Lung (tissue), 11 donors: ENCODE measurements at regions not wholly inside any gene's neighbourhood (a gene's known extent, or its start where the extent isn't known, plus 50 kb on each side); places are given as distances from the start of the nearest gene placed in this dataset.
A peak's percentile ranks its signal among the peaks of the same experiment; 100 is the strongest.

Experiments
- ATAC-seq: fragments of 200-7000 bp; cut with Tn5 transposase; one replicate; pipeline ENCODE4 v1.9.1; 2020; ENCODE audit warnings: moderate number of reproducible peaks; ENCODE audit not compliant: insufficient read depth, low FRiP score
- DNase-seq, 3 donors: peaks; one replicate each; pipeline ENCODE4 v3.0.0-alpha.2; 2013 to 2017
- H3K27ac ChIP-seq, 2 donors: one replicate each; pipeline ENCODE4 v1.5.1; 2013; ENCODE audit warnings: mild to moderate bottlenecking in 2 of 2, moderate library complexity in 2 of 2, control low read depth in 1 of 2, inconsistent platforms in 1 of 2, low read depth in 1 of 2, low read length in 1 of 2
- H3K27me3 ChIP-seq, 3 donors: one replicate each; pipeline ENCODE4 v1.5.1; 2013; ENCODE audit warnings: low read length in 2 of 3; ENCODE audit not compliant: control insufficient read depth in 3 of 3, insufficient read depth in 3 of 3
- H3K36me3 ChIP-seq, 4 donors: one replicate each; pipeline ENCODE4 v1.5.1; 2013; ENCODE audit warnings: low read length in 4 of 4, mild to moderate bottlenecking in 1 of 4, moderate library complexity in 1 of 4; ENCODE audit not compliant: control insufficient read depth in 4 of 4, insufficient read depth in 4 of 4
- H3K4me1 ChIP-seq, 5 donors: one replicate each; pipeline ENCODE4 v1.5.1; 2013; ENCODE audit warnings: low read length in 5 of 5, mild to moderate bottlenecking in 2 of 5, moderate library complexity in 1 of 5; ENCODE audit not compliant: control insufficient read depth in 5 of 5, insufficient read depth in 5 of 5
- H3K4me3 ChIP-seq: one replicate; pipeline ENCODE4 v1.5.1; 2013; ENCODE audit warnings: mild to moderate bottlenecking, control low read depth, moderate library complexity
- H3K9ac ChIP-seq, 2 donors: one replicate each; pipeline ENCODE4 v1.5.1; 2013; ENCODE audit warnings: low read length in 2 of 2, control low read depth in 1 of 2; ENCODE audit not compliant: insufficient read depth in 1 of 2
- H3K9me3 ChIP-seq, 4 donors: one replicate each; pipeline ENCODE4 v1.5.1; 2013; ENCODE audit warnings: low read length in 3 of 4, mild to moderate bottlenecking in 1 of 4, moderate library complexity in 1 of 4; ENCODE audit not compliant: control insufficient read depth in 4 of 4, insufficient read depth in 3 of 4
- WGBS, 2 donors: extraction: QIAGEN DNeasy Blood & Tissue Kit; methylation state at CpG; one replicate each; pipeline ENCODE4 v1.1.7; 2013; 5-methylcytosine and 5-hydroxymethylcytosine counted together
- TF ChIP-seq, protein P1 (sequence below): IDR thresholded peaks from 2 replicates; pipeline ENCODE4 v1.5.1; 2012; ENCODE audit warnings: mild to moderate bottlenecking; ENCODE audit errors: control extremely low read depth, extremely low read depth
- donor health status: control.
- donor health status: control.
- donor health status: Bipolar disorder and iron deficiency.
- donor health status: healthy.
- donor health status: DM: yes; HTN: yes; CAD: no.

DNA sequence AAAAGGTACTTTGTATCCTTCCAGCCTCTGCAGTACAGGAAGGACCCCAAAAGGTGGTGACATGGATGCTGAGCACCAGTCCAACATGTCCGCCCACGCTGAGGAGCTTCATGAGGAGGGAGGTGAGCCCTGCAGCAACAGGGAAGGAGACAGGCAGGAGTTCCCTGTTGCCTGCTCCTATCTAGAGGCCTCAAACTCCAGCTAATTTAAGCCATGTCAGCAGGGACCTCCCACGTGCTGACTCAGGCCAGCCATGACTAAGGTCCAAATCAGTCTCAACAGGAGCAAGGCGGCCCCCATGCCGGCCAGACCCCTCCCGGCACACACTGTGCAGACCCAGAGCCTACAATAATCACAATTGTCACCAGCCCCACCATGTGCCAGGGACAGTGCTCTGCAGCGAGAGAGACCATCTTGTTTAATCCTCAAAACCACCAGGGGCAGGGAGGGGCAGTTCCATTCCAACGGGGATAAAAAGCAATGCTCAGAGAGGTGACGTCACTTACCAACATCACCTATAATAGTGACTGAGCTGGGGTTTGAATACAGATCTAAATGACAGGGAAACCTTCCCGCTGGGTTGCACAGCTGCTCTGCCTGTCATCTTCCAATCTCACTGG, 54.5 kb upstream of the GATA2 start:
- 80 to 88% methylated on average over 10 of the region's 10 CpGs for WGBS, 2 donors

DNA sequence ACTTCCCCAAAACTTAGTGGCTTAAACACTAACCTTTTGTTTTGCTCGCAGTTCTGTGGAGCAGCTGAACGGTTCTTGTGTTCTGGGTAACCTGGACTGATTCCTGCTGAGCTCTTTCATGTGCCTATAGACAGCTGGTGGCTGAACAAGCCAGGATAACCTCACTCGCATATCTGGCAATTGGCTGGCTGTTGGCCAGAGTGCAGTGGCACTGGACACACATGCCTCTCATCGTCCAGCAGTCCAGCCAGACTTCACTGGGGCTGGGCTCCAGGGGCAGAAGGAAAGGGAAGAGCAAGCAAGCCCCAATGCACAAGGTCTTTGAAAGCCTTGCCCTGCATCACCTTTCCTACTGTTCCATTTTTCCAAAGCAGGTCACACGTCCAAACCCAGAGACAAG, 53.6 kb upstream of the GATA2 start:
- ATAC-seq (no peak), DNase-seq (no peak)
- no peaks in the 10 kb centered on the region for H3K36me3 ChIP-seq
- no peaks in the 10 kb centered on the region for H3K9me3 ChIP-seq
- H3K27me3 ChIP-seq, result peaks cover 0 to 2% (median 0%) of the 10 kb centered on the region in 3 donors
- no peak overlapping the region for H3K4me3 ChIP-seq
- WGBS, 2 donors, result 63 to 65% methylated on average over 5 of the region's 5 CpGs
- H3K4me1 ChIP-seq, result peaks cover 0 to 24% (median 12%) of the 10 kb centered on the region in 5 donors
- no peak overlapping the region for H3K27ac ChIP-seq
- TF ChIP-seq, protein P1, sequence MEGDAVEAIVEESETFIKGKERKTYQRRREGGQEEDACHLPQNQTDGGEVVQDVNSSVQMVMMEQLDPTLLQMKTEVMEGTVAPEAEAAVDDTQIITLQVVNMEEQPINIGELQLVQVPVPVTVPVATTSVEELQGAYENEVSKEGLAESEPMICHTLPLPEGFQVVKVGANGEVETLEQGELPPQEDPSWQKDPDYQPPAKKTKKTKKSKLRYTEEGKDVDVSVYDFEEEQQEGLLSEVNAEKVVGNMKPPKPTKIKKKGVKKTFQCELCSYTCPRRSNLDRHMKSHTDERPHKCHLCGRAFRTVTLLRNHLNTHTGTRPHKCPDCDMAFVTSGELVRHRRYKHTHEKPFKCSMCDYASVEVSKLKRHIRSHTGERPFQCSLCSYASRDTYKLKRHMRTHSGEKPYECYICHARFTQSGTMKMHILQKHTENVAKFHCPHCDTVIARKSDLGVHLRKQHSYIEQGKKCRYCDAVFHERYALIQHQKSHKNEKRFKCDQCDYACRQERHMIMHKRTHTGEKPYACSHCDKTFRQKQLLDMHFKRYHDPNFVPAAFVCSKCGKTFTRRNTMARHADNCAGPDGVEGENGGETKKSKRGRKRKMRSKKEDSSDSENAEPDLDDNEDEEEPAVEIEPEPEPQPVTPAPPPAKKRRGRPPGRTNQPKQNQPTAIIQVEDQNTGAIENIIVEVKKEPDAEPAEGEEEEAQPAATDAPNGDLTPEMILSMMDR, result no peak
- H3K9ac ChIP-seq, result no peak overlapping the region

More for the DNA sequence above, 54.5 kb upstream of the GATA2 start:
- peaks cover 0 to 24% (median 12%) of the 10 kb centered on the region in 5 donors for H3K4me1 ChIP-seq
- peaks cover 0 to 5% (median 0%) of the 10 kb centered on the region in 3 donors for H3K27me3 ChIP-seq
- H3K36me3 ChIP-seq, result no peaks in the 10 kb centered on the region
- no peaks in the 10 kb centered on the region for H3K9me3 ChIP-seq
- no peak for ATAC-seq
- DNase-seq, result no peak
- TF ChIP-seq, protein P1, result no peak
- no peak overlapping the region for H3K4me3 ChIP-seq
- H3K27ac ChIP-seq, result peak overlapping the region in 1 of 2 donors; percentile 26
- no peak overlapping the region for H3K9ac ChIP-seq

DNA sequence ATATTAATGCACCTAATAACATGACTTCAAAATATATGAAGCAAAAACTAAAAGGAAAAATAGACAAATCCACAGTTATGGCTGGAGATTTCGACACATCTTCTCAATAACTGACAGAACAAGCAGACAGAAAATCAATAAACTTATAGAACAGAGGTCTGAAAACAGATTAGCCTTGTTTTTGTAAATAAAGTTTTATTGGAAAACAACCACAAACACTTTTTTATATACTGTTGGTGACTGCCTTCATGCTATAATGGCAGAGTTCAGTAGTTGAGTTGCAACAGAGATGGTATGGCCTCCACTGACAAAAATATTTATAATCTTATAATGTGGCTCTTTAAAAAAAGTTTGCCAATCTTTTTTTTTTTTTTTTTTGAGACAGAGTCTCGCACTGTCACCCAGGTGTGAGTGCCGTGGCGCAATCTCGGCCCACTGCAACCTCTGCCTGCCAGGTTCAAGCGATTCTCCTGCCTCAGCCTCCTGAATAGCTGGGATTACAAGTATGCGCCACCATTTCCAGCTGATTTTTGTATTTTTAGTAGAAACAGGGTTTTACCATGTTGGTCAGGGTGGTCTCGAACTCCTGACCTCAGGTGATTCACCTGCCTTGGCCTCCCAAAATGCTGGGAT, 52.2 kb upstream of the GATA2 start:
- Histone ChIP-seq H3K4me1 (peaks cover 0 to 20% (median 12%) of the 10 kb centered on the region in 5 donors), H3K9ac (no peak overlapping the region), H3K27me3 (peaks cover 0 to 2% (median 0%) of the 10 kb centered on the region in 3 donors), H3K9me3 (no peaks in the 10 kb centered on the region), H3K4me3 (no peak overlapping the region), H3K36me3 (no peaks in the 10 kb centered on the region), H3K27ac (no peak overlapping the region)
- ATAC-seq (no peak), DNase-seq (no peak)
- WGBS, 2 donors, result 91% methylated on average over 8 of the region's 8 CpGs
- TF ChIP-seq, protein P1, result no peak
